HuH-7.5 (cell line): ENCODE measurements at regions not wholly inside any gene's neighbourhood (a gene's known extent, or its start where the extent isn't known, plus 50 kb on each side); places are given as distances from the start of the nearest gene placed in this dataset.

ENCODE experiments used
- DNase-seq: peaks from one replicate; pipeline ENCODE4 v3.0.0; 2011; ENCODE audit warnings: low spot score

GRCh38 chr2:81196933-81197628 is 892.5 kb upstream of the LRRTM1 start:
- DNase-seq = no peak

DNA sequence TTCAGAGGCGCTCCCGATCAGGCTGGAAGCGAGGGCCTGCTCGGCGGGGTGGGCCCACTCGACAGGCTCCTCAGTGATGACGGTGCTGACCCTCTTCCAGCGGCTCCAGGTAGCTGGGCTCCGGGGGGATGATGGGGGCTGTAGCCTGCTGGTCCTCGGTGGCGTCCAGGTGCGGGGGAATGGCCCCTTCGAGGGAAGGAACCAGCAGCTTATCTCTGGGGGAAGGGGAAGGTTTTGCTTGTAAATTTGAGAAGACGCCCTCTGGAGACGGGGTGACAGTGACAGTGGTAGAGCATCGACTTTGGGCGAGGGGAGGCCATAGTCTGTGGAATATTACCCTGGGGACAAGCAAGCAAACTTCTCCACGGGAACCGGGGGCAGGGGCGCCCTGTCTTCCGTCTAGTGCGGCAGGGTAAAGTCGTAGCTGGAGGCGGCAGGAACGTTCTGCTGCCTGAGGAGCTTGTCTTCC is 891.9 kb upstream of the LRRTM1 start:
- DNase-seq = no peak

DNA sequence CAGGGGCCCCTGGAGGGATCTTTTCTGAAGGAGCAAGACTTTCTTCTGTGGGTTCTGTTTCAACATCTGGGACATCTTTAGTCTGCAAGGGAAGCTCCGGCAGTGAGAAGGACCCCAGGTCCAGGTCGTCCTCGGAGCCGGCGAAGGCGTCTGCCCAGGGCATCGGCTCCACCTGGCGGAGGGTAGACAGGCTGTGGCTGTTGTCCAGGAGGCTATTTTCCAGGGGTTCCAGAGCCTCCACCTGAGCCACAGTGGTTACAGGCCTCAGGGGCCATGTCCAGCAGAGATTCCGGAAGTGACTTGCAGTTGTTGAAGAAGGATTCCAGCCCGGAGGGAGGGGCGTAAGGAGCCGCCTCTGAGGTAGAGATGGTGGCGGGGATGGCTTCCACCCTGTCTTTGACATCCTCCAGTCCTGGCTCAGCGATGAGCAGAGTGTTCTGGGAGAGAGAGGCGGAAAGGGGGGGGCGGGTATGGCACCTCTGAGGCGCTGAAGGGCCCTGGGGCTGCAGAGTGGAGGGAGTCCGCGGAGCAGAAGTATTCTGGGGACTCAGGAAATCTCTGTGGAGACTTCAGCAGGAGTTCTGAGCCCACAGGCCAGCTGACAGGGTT is 891.3 kb upstream of the LRRTM1 start:
- DNase-seq = no peak

- DNase-seq = no peak
These were observed 890.6 kb upstream of the LRRTM1 start for GRCh38 chr2:81195017-81195773.

DNA sequence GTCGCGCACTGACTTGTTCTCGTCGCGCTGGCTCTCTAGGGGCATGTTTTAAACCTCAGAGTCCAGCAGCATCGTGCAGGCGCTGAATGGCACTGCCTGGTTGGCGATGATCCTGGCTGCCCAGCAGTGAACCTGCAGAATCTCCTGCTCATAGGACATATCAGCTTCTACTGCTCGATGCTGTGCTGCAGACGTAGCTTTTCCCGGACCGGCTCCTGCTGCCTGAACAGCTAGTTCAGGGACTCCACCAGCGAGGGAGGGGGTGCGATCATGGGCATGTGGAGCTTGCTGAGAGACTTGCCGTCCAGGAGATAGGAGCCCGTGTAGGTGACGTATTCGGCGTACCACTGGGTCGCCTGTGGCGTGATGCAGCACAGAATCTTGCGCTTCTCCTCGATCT is 890.0 kb upstream of the LRRTM1 start:
- no peak for DNase-seq

DNA sequence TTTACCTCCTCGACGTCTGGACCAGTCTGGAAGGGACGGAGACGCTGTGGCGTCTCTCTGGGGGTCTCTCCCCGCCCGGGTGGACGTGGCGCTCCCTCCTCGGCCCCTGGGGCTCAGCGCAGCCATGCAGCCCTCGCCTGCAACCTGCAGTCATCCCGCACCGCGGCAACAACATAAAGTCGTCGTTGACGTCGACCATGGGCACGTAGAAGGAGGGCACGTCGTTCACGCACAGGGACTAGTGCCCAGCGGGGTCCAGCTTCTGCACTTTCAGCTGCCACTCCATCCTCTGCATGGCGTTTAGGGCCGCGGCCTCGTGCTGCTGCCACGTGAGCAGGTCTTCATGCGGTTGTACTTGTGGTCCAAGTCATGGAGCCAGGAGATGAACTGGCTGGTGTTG is 889.6 kb upstream of the LRRTM1 start:
- DNase-seq = no peak

GRCh38 chr2:81181845-81182244 is 877.3 kb upstream of the LRRTM1 start:
- no peak for DNase-seq

- DNase-seq = no peak
These were observed 866.9 kb upstream of the LRRTM1 start for GRCh38 chr2:81171447-81171846.

GRCh38 chr2:81163583-81163982 is 859.0 kb upstream of the LRRTM1 start:
- DNase-seq = no peak

- DNase-seq = no peak
These were observed 854.0 kb upstream of the LRRTM1 start for GRCh38 chr2:81158505-81158904.

DNA sequence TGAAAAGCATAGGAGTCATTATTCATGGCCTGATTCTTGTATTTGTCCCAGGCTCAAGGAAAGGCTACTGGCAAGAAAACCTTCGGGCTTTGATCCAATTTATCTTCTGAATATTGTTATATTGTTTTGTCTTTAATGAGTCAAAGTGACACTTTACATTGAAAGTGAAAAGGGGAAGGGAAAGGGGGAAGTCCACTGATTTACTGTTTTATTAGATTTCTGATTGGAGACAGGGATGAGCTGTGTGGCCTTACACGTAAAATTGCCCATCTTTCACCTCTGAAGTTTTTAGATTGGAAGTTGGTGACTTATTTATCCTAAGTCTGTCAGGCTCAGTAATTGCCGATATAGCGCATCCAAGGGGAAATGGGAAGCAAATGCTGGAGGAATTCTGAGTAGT is 843.8 kb upstream of the LRRTM1 start:
- DNase-seq = no peak

GRCh38 chr2:81136296-81136695 is 831.7 kb upstream of the LRRTM1 start:
- DNase-seq = no peak

- no peak for DNase-seq
These were observed 792.8 kb upstream of the LRRTM1 start for GRCh38 chr2:81097361-81097760.

GRCh38 chr2:81093031-81093430 is 788.5 kb upstream of the LRRTM1 start:
- DNase-seq = no peak

- DNase-seq = no peak
These were observed 783.1 kb upstream of the LRRTM1 start for GRCh38 chr2:81087646-81088045.

DNA sequence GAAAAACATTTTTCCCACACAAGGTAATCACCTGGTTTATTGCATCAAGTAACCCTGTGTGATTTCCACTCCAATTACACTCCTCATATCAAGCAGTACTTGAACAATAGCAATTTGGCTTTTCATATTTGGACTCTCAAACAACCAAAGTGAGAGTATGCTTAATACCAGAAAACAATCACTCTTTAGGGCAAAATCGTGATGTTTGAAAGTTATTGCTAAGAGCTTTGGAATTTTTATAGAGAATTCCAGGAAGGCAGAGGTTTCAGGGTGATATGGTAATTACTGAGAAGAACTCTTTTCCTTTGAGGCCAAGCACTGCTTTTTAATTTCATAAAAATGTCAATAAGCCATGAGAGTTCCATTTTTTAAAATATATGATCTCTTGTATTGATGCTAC is 779.5 kb upstream of the LRRTM1 start:
- DNase-seq = no peak

GRCh38 chr2:81078631-81079030 is 774.1 kb upstream of the LRRTM1 start:
- DNase-seq = no peak

DNA sequence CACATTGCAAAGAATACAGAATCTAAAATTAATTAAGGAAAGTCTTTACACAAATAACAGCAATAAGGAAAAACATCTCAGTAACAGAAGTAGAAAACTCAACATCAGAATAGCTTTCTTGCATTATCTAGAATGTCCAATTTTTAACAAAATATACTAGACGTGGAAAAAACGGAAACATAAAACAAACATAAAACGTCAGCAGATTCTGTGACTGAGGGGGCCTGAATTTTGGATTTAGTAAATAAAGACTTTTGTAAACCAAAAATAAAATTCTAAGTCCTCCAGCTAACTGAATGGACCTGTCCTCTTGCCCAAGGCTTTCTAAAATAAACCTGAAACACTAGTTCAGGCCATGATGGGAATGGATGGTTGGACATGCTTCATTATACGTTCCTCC is 773.5 kb upstream of the LRRTM1 start:
- DNase-seq = no peak

DNA sequence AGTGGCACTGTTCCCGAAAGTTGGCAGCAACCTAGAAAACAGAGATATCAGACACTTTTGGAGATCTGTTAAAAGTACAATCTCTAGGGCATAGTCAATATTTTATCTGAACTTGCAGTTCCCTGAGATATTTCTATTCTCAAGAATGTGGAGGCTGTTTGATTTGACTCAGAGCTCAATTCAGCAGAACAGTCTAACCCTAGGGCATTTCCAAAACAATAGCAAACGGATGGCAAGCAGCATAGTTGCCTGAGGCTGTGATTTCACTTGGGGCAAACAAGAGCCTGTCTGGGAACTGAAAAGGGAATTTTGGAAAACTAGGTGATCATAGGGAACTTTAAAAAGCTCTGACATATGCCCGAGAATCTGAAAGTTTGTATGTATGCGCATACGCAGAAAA is 772.8 kb upstream of the LRRTM1 start:
- no peak for DNase-seq

- DNase-seq = no peak
These were observed 768.9 kb upstream of the LRRTM1 start for GRCh38 chr2:81073412-81073811.

- no peak for DNase-seq
These were observed 763.6 kb upstream of the LRRTM1 start for GRCh38 chr2:81068144-81068543.

DNA sequence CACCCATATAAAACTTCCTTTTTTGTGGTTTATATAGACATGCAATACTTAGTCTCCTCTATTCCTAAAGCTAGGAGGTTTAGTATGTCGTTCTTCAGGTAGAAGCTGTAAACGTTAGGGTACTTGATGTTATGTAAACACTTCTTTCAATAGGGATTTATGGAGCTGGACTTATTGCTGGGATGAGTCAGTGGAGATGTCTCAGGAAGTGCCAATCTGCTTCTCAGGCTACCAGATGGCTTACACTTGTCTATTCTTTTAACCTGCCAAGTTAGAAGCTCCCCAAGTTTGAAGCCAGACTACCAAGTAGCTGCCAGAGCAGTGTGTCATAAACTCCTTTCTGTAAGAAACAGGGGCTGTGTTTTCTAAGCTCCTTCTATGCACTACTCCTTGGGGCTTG is 756.5 kb upstream of the LRRTM1 start:
- no peak for DNase-seq

DNA sequence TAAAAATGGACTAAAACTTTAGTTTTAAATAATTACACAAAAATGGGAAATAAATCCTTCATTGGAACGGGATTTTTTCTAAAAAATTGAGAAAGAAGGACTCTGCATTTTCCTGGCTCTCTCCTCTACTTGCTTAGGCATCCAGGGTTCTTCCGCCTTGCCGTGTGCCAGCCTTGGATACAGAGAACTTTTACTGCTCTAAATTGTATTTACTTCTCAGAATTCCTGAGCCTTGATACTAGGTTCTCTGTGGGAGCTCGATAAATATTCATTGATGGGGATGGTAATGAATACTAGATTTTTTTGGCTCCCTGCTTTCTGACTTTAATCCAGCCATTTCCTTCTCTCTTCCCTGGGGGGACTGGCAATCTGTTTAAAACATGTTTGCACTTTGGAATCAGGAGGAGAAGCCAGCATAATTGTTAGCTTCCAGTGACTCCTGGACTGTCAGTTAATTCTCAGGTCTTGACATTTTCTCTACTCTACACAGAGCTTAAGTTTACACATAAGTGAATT is 746.1 kb upstream of the LRRTM1 start:
- no peak for DNase-seq
